OCI-LY7 (cell line): ENCODE measurements at regions not wholly inside any gene's neighbourhood (a gene's known extent, or its start where the extent isn't known, plus 50 kb on each side); places are given as distances from the start of the nearest gene placed in this dataset.
"Not testable (repeated sequence)": the region's sequence is repeated elsewhere in the genome, so short reads cannot be mapped to it uniquely, and the experiment has no call there.

ENCODE experiments used
- BruUV-seq: library from RNA; stranded (reverse); fragments of 400-500 nt; replicated peaks from 2 replicates; lab custom pipeline; 2021; lab: Mats Ljungman, UMichigan
- CTCF ChIA-PET: fragments of 300-600 bp; sonication (Branson Sonifier 250); formaldehyde crosslinking; loops from one replicate; lab custom pipeline; 2022; ENCODE audit warnings: antibody characterized with exemption; ENCODE audit not compliant: unreplicated experiment; lab: Charles Lee
- POLR2A ChIA-PET: fragments of 300-600 bp; sonication (Branson Sonifier 250); formaldehyde crosslinking; loops from one replicate; lab custom pipeline; 2022; ENCODE audit warnings: antibody characterized with exemption; lab: Charles Lee
- DNase-seq: peaks from one replicate; pipeline ENCODE4 v3.0.0-alpha.2; 2015; ENCODE audit warnings: low spot score
- H2AFZ ChIP-seq: fragments of 200-600 bp; sonication (generic), shearing (Covaris generic); 2 replicates; pipeline ENCODE4 v1.6.1; 2014; ENCODE audit warnings: mild to moderate bottlenecking, antibody characterized with exemption, low read length, moderate library complexity
- H3K27ac ChIP-seq: fragments of 200-600 bp; sonication (generic); 2 replicates; pipeline ENCODE4 v1.5.1; 2014; ENCODE audit warnings: mixed run types, low read depth, mild to moderate bottlenecking, moderate library complexity, low read length, inconsistent platforms; ENCODE audit not compliant: poor library complexity, severe bottlenecking
- H3K36me3 ChIP-seq: fragments of 200-600 bp; sonication (generic); 2 replicates; pipeline ENCODE4 v1.6.1; 2014; ENCODE audit warnings: mild to moderate bottlenecking, antibody characterized with exemption, low read length, moderate library complexity, mixed read lengths; ENCODE audit not compliant: insufficient read depth
- H3K4me1 ChIP-seq: fragments of 200-600 bp; sonication (generic); 2 replicates; pipeline ENCODE4 v1.5.1; 2014; ENCODE audit warnings: mild to moderate bottlenecking, low read length; ENCODE audit not compliant: insufficient read depth, poor library complexity, severe bottlenecking
- H3K4me2 ChIP-seq: fragments of 200-600 bp; sonication (generic); 2 replicates; pipeline ENCODE4 v1.6.1; 2014; ENCODE audit warnings: mild to moderate bottlenecking, low read length
- H3K4me3 ChIP-seq: fragments of 200-600 bp; sonication (generic); 2 replicates; pipeline ENCODE4 v1.5.1; 2014; ENCODE audit warnings: mild to moderate bottlenecking, low read depth, low read length; ENCODE audit not compliant: poor library complexity, severe bottlenecking
- H3K79me2 ChIP-seq: fragments of 200-600 bp; sonication (generic); 2 replicates; pipeline ENCODE4 v1.6.1; 2016; ENCODE audit warnings: low read depth, mild to moderate bottlenecking, low read length, moderate library complexity, mixed read lengths; ENCODE audit not compliant: insufficient read depth
- H3K9me2 ChIP-seq: fragments of 200-600 bp; sonication (generic); 2 replicates; pipeline ENCODE4 v1.6.1; 2016; ENCODE audit warnings: mild to moderate bottlenecking, low read length, mixed read lengths; ENCODE audit not compliant: insufficient read depth
- H3K9me3 ChIP-seq: fragments of 200-600 bp; sonication (generic); 2 replicates; pipeline ENCODE4 v1.6.1; 2014; ENCODE audit warnings: mild to moderate bottlenecking, mixed run types, low read length, mixed read lengths
- H4K20me1 ChIP-seq: fragments of 200-600 bp; sonication (generic); 2 replicates; pipeline ENCODE4 v1.6.1; 2014; ENCODE audit warnings: mild to moderate bottlenecking, antibody characterized with exemption, low read length, moderate library complexity, mixed read lengths; ENCODE audit not compliant: insufficient read depth
- CTCF ChIP-seq: fragments of 200-600 bp; sonication (generic); conservative IDR thresholded peaks from 2 replicates; pipeline ENCODE4 v1.5.1; 2014; ENCODE audit warnings: mild to moderate bottlenecking, antibody characterized with exemption, low read length, moderate library complexity, mixed read lengths
- EZH2phosphoT487 ChIP-seq: fragments of 200-600 bp; sonication (generic); IDR thresholded peaks from 2 replicates; pipeline ENCODE4 v1.6.1; 2018; ENCODE audit warnings: low read depth, borderline replicate concordance, mild to moderate bottlenecking, mixed run types, antibody characterized with exemption, low read length, moderate library complexity, mixed read lengths
- intact Hi-C: fragments of 100-400 bp; cut with micrococcal nuclease; formaldehyde crosslinking; loops from one replicate; pipeline ENCODE4 v1.10.0; 2022; ENCODE audit not compliant: unreplicated experiment

GRCh38 chr18:10149768-10150556, 236.1 kb downstream of the VAPA start:
- POLR2A ChIA-PET, result no interaction called here
- Histone ChIP-seq H3K4me2 (no peak overlapping the region), H3K9me3 (no peaks in the 10 kb centered on the region), H3K36me3 (no peaks in the 10 kb centered on the region), H2AFZ (no peak overlapping the region), H4K20me1 (no peaks in the 10 kb centered on the region), H3K4me1 (no peaks in the 10 kb centered on the region), H3K27ac (no peak overlapping the region), H3K4me3 (no peak overlapping the region), H3K9me2 (no peaks in the 10 kb centered on the region), H3K79me2 (no peaks in the 10 kb centered on the region)
- intact Hi-C loops, result no loop called here
- DNase-seq, result no peak
- CTCF ChIA-PET, result no interaction called here
- TF ChIP-seq CTCF (no peak), EZH2phosphoT487 (no peak)
- no TSS peak for BruUV-seq

GRCh38 chr18:10150576-10150975, 236.8 kb downstream of the VAPA start:
- H4K20me1 ChIP-seq, H3K79me2 ChIP-seq, H3K4me2 ChIP-seq, intact Hi-C loops, POLR2A ChIA-PET, BruUV-seq, H3K9me3 ChIP-seq, H3K36me3 ChIP-seq, H3K27ac ChIP-seq, H3K9me2 ChIP-seq, CTCF ChIA-PET, H2AFZ ChIP-seq, DNase-seq, H3K4me3 ChIP-seq, H3K4me1 ChIP-seq: not testable (repeated sequence)

- no peak overlapping the region for H3K4me3 ChIP-seq
- no peaks in the 10 kb centered on the region for H4K20me1 ChIP-seq
- no peaks in the 10 kb centered on the region for H3K9me2 ChIP-seq
- H2AFZ ChIP-seq, result no peak overlapping the region
- H3K79me2 ChIP-seq, result no peaks in the 10 kb centered on the region
- no TSS peak for BruUV-seq
- H3K36me3 ChIP-seq, result no peaks in the 10 kb centered on the region
- no peaks in the 10 kb centered on the region for H3K9me3 ChIP-seq
- no peaks in the 10 kb centered on the region for H3K4me1 ChIP-seq
- TF ChIP-seq CTCF (no peak), EZH2phosphoT487 (no peak)
- DNase-seq, result no peak
- POLR2A ChIA-PET, result no interaction called here
- H3K4me2 ChIP-seq, result no peak overlapping the region
- H3K27ac ChIP-seq, result no peak overlapping the region
- intact Hi-C loops, result no loop called here
- CTCF ChIA-PET, result no interaction called here
These were observed 238.7 kb downstream of the VAPA start for GRCh38 chr18:10152475-10152874.
